ENCODE measurements at regions not wholly inside any gene's neighbourhood (a gene's known extent, or its start where the extent isn't known, plus 50 kb on each side); places are given as distances from the start of the nearest gene placed in this dataset.

GRCh38 chr3:18144571-18144970 lies 280.6 kb downstream of the SATB1 start:
- Mint-ChIP-seq H3K27ac (0 out of 7 replicates have a peak overlapping the region, but pooled peaks of 1 of the 3 experiments have one; percentile 63), H3K36me3 (ENCODE audit: insufficient read depth in 1 of 3, low read depth in 3 of 3) (no peaks in the 10 kb centered on the region), H3K9me3 (no peaks in the 10 kb centered on the region), H3K27me3 (ENCODE audit: low read depth) (no peaks in the 10 kb centered on the region), H3K4me3 (no peak overlapping the region), H3K4me1 (peaks cover 11 to 13% of the 10 kb centered on the region in 2 experiments)
- no peak overlapping the region for H3K4me2 ChIP-seq (ENCODE audit: insufficient read depth, insufficient read length, low read length)
- H3K9ac ChIP-seq (ENCODE audit: extremely low read depth, insufficient read length, low read length) = no peak overlapping the region
- no peak overlapping the region for H2AFZ ChIP-seq (ENCODE audit: low read length)
- H4K5ac ChIP-seq (ENCODE audit: insufficient read length, low read depth, low read length) = no peak overlapping the region
- no peak overlapping the region for H2BK15ac ChIP-seq (ENCODE audit: low read depth, low read length)
- no peak for TF ChIP-seq CTCF (conservative IDR thresholded peaks at IDR 0.05)
- no peak overlapping the region for H2BK120ac ChIP-seq (ENCODE audit: low read depth, low read length, poor library complexity, severe bottlenecking)
- H3K27me3 ChIP-seq (ENCODE audit: insufficient read depth, low read length) = no peaks in the 10 kb centered on the region
- DNase-seq = no peak
- H3K18ac ChIP-seq (ENCODE audit: insufficient read length, low read depth, low read length) = no peak overlapping the region
- no peaks in the 10 kb centered on the region for H3K23me2 ChIP-seq (ENCODE audit: insufficient read length, low read depth, low read length, poor library complexity, severe bottlenecking)
- H3K9me3 ChIP-seq (ENCODE audit: control insufficient read depth, low read depth, low read length) = no peaks in the 10 kb centered on the region
- no peak overlapping the region for H2BK5ac ChIP-seq (ENCODE audit: insufficient read length, low read length)
- no peak overlapping the region for H4K8ac ChIP-seq (replicated peaks; ENCODE audit: insufficient read length, low read depth, low read length)
- no peak overlapping the region for H3K27ac ChIP-seq (ENCODE audit: insufficient read length, low read depth, low read length)
- no peaks in the 10 kb centered on the region; the same call in 1 of the 2 replicates for H3K4me1 ChIP-seq (ENCODE audit: insufficient read depth, low read length)
- no peak overlapping the region for H2AK5ac ChIP-seq (ENCODE audit: insufficient read length, low read length)
- no peak overlapping the region for H2BK12ac ChIP-seq (ENCODE audit: insufficient read length, low read depth, low read length)
- no peak overlapping the region for H4K91ac ChIP-seq (ENCODE audit: insufficient read length, low read depth, low read length)
- no peak overlapping the region for H2BK20ac ChIP-seq (ENCODE audit: low read depth, low read length, poor library complexity, severe bottlenecking)
- H4K20me1 ChIP-seq (ENCODE audit: control insufficient read depth, insufficient read depth, insufficient read length) = no peaks in the 10 kb centered on the region
- H3K4ac ChIP-seq (ENCODE audit: low read depth, low read length) = no peak overlapping the region
- H3T11ph ChIP-seq (ENCODE audit: low read length) = no peak overlapping the region
- H3K56ac ChIP-seq (ENCODE audit: insufficient read length, low read depth, low read length) = no peak overlapping the region
- no peaks in the 10 kb centered on the region for H3K79me2 ChIP-seq (ENCODE audit: insufficient read depth, low read length)
- H3K79me1 ChIP-seq (ENCODE audit: insufficient read depth, low read depth, low read length, poor library complexity, severe bottlenecking) = no peaks in the 10 kb centered on the region
- no peak overlapping the region for H3K14ac ChIP-seq (ENCODE audit: insufficient read depth, low read length)
- no peak overlapping the region for H3K23ac ChIP-seq (ENCODE audit: insufficient read length, low read depth, low read length)
